DOHH2 (cell line): ENCODE measurements at regions not wholly inside any gene's neighbourhood (a gene's known extent, or its start where the extent isn't known, plus 50 kb on each side); places are given as distances from the start of the nearest gene placed in this dataset.

ENCODE experiments used
- EZH2phosphoT487 ChIP-seq: fragments of 200-600 bp; sonication (generic); IDR thresholded peaks from 2 replicates; pipeline ENCODE4 v1.6.1; 2017; ENCODE audit warnings: borderline replicate concordance, mild to moderate bottlenecking, antibody characterized with exemption, low read length, moderate library complexity, mixed read lengths
- TF ChIP-seq, protein P1 (sequence below): fragments of 200-600 bp; sonication (generic); IDR thresholded peaks from one replicate; pipeline ENCODE4 v1.5.1; 2014; ENCODE audit warnings: antibody characterized with exemption, mild to moderate bottlenecking, low read depth, low read length; ENCODE audit not compliant: poor library complexity, severe bottlenecking

DNA sequence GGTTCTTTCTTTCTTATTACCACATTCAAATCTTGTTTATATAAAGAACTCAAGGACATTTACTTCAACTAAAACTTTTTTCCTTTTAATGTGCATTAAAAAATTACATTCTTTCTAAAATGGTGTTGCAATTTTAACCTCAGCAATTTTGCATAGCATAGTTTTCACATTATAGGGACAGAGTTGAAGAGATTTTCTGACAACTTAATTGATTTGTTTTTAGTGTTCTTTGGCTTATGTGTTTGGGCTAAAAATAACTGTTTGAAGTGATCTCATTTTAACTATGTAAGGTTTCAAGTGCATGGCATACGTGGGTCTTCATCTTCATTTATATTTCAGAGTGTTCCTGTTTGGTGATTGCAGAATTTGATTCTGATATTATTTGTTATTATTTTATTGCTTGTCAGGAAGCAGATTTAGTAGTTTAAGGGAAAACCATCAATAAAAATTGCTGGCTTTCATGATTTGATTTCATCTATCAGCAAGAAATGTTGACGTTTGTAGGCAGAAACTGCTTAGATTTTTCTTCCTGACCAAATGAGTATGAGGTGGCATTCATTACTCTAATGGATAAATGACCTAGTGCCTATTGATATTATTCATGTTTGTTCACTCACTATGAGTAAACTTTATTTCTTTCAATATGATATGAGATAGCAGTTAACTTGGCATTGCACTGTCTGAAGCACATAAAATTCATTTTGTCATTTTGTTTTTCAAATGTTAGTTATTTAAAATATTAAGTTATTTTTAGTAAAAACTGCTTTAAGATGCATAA lies 398.4 kb downstream of the NUP35 start:
- no peak for TF ChIP-seq EZH2phosphoT487
- TF ChIP-seq, protein P1, sequence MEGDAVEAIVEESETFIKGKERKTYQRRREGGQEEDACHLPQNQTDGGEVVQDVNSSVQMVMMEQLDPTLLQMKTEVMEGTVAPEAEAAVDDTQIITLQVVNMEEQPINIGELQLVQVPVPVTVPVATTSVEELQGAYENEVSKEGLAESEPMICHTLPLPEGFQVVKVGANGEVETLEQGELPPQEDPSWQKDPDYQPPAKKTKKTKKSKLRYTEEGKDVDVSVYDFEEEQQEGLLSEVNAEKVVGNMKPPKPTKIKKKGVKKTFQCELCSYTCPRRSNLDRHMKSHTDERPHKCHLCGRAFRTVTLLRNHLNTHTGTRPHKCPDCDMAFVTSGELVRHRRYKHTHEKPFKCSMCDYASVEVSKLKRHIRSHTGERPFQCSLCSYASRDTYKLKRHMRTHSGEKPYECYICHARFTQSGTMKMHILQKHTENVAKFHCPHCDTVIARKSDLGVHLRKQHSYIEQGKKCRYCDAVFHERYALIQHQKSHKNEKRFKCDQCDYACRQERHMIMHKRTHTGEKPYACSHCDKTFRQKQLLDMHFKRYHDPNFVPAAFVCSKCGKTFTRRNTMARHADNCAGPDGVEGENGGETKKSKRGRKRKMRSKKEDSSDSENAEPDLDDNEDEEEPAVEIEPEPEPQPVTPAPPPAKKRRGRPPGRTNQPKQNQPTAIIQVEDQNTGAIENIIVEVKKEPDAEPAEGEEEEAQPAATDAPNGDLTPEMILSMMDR, result no peak
